ENCODE measurements at regions not wholly inside any gene's neighbourhood (a gene's known extent, or its start where the extent isn't known, plus 50 kb on each side); places are given as distances from the start of the nearest gene placed in this dataset.

DNA sequence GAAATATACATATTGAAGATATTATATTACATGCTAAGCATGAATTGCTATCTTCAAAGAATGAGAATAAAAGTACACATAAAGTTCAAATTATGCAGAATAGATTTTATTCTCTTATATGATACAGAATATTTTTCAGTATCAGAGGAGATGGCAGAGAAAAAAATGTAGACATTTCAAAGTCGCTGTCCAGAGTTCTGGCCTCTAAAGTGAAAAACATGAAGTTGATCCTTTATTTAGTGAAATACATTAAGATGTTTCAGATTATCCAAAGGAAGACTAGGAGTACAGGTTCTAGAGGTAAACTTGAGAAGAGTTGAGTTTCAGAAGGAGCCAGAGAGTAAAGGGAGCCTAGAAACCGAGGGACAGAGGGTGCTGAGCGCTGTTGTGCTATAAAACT lies 303.6 kb downstream of the UTP18 start:
- no peak for DNase-seq

DNA sequence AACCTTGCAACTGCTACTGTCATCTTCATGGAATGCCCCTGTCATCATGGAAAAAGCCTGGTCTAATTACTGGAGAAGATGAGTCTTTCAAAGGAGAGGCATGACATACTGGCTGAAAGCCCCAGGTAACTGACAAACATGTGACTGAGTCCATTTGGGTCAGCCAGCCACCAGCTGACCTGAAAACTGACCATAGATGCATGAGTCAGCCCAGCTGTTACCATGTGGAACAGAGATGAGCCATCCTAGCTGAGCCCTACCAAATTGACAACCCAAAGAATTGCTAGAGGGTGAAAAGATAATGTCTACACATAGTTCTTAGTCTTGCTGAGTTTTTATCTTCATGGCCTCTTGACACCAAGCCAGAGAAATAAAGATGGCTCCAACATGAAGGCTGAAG lies 311.8 kb downstream of the UTP18 start:
- no peak for DNase-seq
